Endothelial cell of umbilical vein (primary cell): ENCODE measurements at regions not wholly inside any gene's neighbourhood (a gene's known extent, or its start where the extent isn't known, plus 50 kb on each side); places are given as distances from the start of the nearest gene placed in this dataset.

Source experiments
- BruUV-seq: library from RNA; stranded (reverse); fragments of 400-500 nt; replicated peaks from 2 replicates; lab custom pipeline; 2021; lab: Mats Ljungman, UMichigan
- CTCF ChIA-PET: fragments of 300-600, 350-600 bp; sonication (Branson Sonifier 250); formaldehyde crosslinking; loops from one replicate; lab custom pipeline; 2021; ENCODE audit warnings: antibody characterized with exemption, inconsistent platforms; lab: Charles Lee
- POLR2A ChIA-PET: fragments of 300-600, 350-600 bp; sonication (Branson Sonifier 250); formaldehyde crosslinking; loops from one replicate; lab custom pipeline; 2021; ENCODE audit warnings: antibody characterized with exemption, inconsistent platforms; lab: Charles Lee
- DNase-seq: peaks from one replicate; pipeline ENCODE4 v3.0.0-alpha.2; 2011; ENCODE audit warnings: low read depth, low spot score
- FAIRE-seq: peaks from 2 replicates; lab custom pipeline; 2011; peaks lifted over from hg19 to GRCh38; lab: Jason Lieb, UNC
- H2AFZ ChIP-seq: 2 replicates; pipeline ENCODE4 v1.6.0; 2012; ENCODE audit warnings: low read depth, low read length, control low read depth, inconsistent platforms
- H3K27ac ChIP-seq: 2 replicates; pipeline ENCODE4 v1.5.1; 2011; ENCODE audit warnings: low read depth, mild to moderate bottlenecking, control low read depth, low read length, moderate library complexity; ENCODE audit not compliant: insufficient read depth
- H3K27me3 ChIP-seq, 2 experiments: 2 replicates each; pipeline versions ENCODE4 v1.6.0 to v1.6.1; 2011; ENCODE audit warnings: low read length in 2 of 2, mixed read lengths in 1 of 2; ENCODE audit not compliant: control insufficient read depth in 2 of 2, insufficient read depth in 2 of 2
- H3K36me3 ChIP-seq, 2 experiments: 2 replicates in 1 of 2; 3 replicates in 1 of 2; pipeline ENCODE4 v1.5.1; 2011; ENCODE audit warnings: low read length in 2 of 2, mild to moderate bottlenecking in 1 of 2, moderate library complexity in 1 of 2; ENCODE audit not compliant: control insufficient read depth in 2 of 2, insufficient read depth in 2 of 2; ENCODE audit errors: extremely low read depth in 1 of 2
- H3K4me1 ChIP-seq: 3 replicates; pipeline ENCODE4 v1.5.1; 2011; ENCODE audit warnings: mild to moderate bottlenecking, low read length; ENCODE audit not compliant: control insufficient read depth, insufficient read depth; ENCODE audit errors: extremely low read depth
- H3K4me2 ChIP-seq: 2 replicates; pipeline ENCODE4 v1.6.1; 2011; ENCODE audit warnings: low read length, control low read depth, mixed read lengths; ENCODE audit not compliant: insufficient read depth
- H3K4me3 ChIP-seq, 3 experiments: fragments of 200-600 bp in 1 of 3; sonication (generic), shearing (Covaris generic) in 1 of 3; replicated peaks in 1 of 3; 2 replicates each; pipeline ENCODE4 v1.5.1; 2011 to 2016; ENCODE audit warnings: control low read depth in 3 of 3, low read length in 3 of 3, mild to moderate bottlenecking in 2 of 3, inconsistent platforms in 1 of 3, low read depth in 1 of 3, moderate library complexity in 1 of 3; ENCODE audit not compliant: insufficient read depth in 1 of 3
- H3K79me2 ChIP-seq: 2 replicates; pipeline ENCODE4 v1.6.0; 2012; ENCODE audit warnings: low read length, inconsistent platforms; ENCODE audit not compliant: control insufficient read depth, insufficient read depth
- H3K9ac ChIP-seq: replicated peaks from 2 replicates; pipeline ENCODE3; 2011; ENCODE audit warnings: low read length, control low read depth; ENCODE audit not compliant: insufficient read depth; ENCODE audit errors: extremely low read depth
- H3K9me1 ChIP-seq: replicated peaks from 3 replicates; pipeline ENCODE4 v1.6.0; 2011; ENCODE audit warnings: mild to moderate bottlenecking, low read length; ENCODE audit not compliant: control insufficient read depth, insufficient read depth; ENCODE audit errors: extremely low read depth
- H3K9me3 ChIP-seq: replicated peaks from 2 replicates; pipeline ENCODE4 v1.5.1; 2012; ENCODE audit warnings: low read length, inconsistent platforms; ENCODE audit not compliant: control insufficient read depth, insufficient read depth
- H4K20me1 ChIP-seq: replicated peaks from 2 replicates; pipeline ENCODE3; 2011; ENCODE audit warnings: mild to moderate bottlenecking, low read length; ENCODE audit not compliant: control insufficient read depth, insufficient read depth; ENCODE audit errors: extremely low read depth
- FOS ChIP-seq: IDR thresholded peaks from 2 replicates; pipeline ENCODE4 v1.6.1; 2011; ENCODE audit warnings: mild to moderate bottlenecking, low read length, moderate library complexity, borderline replicate concordance; ENCODE audit not compliant: insufficient read depth
- JUN ChIP-seq: IDR thresholded peaks from 2 replicates; pipeline ENCODE4 v1.6.1; 2011; ENCODE audit warnings: borderline replicate concordance, low read depth; ENCODE audit not compliant: insufficient read length, insufficient read depth
- MAX ChIP-seq: IDR thresholded peaks from 2 replicates; pipeline ENCODE4 v1.6.1; 2011; ENCODE audit not compliant: insufficient read depth, insufficient read length
- MYC ChIP-seq: IDR thresholded peaks from one replicate; pipeline ENCODE4 v1.6.1; 2011; ENCODE audit warnings: mild to moderate bottlenecking, low read depth, low read length
- POLR2A ChIP-seq: IDR thresholded peaks from 2 replicates; pipeline ENCODE4 v1.6.1; 2012; ENCODE audit warnings: low read depth, mild to moderate bottlenecking, control low read depth, low read length
- POLR2AphosphoS5 ChIP-seq: IDR thresholded peaks from 2 replicates; pipeline ENCODE4 v1.6.1; 2012; ENCODE audit warnings: low read depth, mild to moderate bottlenecking, control low read depth, low read length, moderate library complexity; ENCODE audit not compliant: insufficient read depth
- dilution Hi-C: fragments of 300-500 bp; cut with MboI; formaldehyde crosslinking; loops from one replicate; pipeline ENCODE4 v1.15.0; 2019; ENCODE audit warnings: low sequenced_read_pairs; ENCODE audit not compliant: extremely low pct_ligation_motif_present
- intact Hi-C: fragments of 100-400 bp; cut with micrococcal nuclease; formaldehyde crosslinking; loops from one replicate; pipeline ENCODE4 v1.10.0; 2022

- dilution Hi-C loops (no loop called here), intact Hi-C loops (no loop called here)
- TF ChIP-seq POLR2A (no peak), MAX (no peak), JUN (no peak), POLR2AphosphoS5 (no peak)
- Histone ChIP-seq H3K4me1 (no peaks in the 10 kb centered on the region), H3K9me1 (no peaks in the 10 kb centered on the region), H3K4me2 (no peak overlapping the region), H3K27ac (no peak overlapping the region), H3K9ac (no peak overlapping the region), H3K9me3 (peaks cover 16% of the 10 kb centered on the region), H3K4me3 (no peak overlapping the region), H2AFZ (no peak overlapping the region), H4K20me1 (no peaks in the 10 kb centered on the region), H3K27me3 (no peaks in the 10 kb centered on the region), H3K79me2 (no peaks in the 10 kb centered on the region), H3K36me3 (no peaks in the 10 kb centered on the region)
- BruUV-seq: no TSS peak
- ChIA-PET POLR2A (no interaction called here), CTCF (no interaction called here)
- no peak for FAIRE-seq
- DNase-seq: no peak
These were observed 145.9 kb upstream of the IRX2 start for GRCh38 chr5:2897276-2897961.

- Histone ChIP-seq H3K9me3 (peaks cover 16% of the 10 kb centered on the region), H2AFZ (no peak overlapping the region), H4K20me1 (no peaks in the 10 kb centered on the region), H3K4me2 (no peak overlapping the region), H3K4me3 (no peak overlapping the region), H3K79me2 (no peaks in the 10 kb centered on the region), H3K27ac (no peak overlapping the region), H3K27me3 (no peaks in the 10 kb centered on the region), H3K9ac (no peak overlapping the region), H3K4me1 (no peaks in the 10 kb centered on the region), H3K36me3 (no peaks in the 10 kb centered on the region), H3K9me1 (no peaks in the 10 kb centered on the region)
- BruUV-seq: no TSS peak
- intact Hi-C loops: no loop called here
- CTCF ChIA-PET: no interaction called here
- no peak for DNase-seq
- TF ChIP-seq FOS (no peak), MYC (no peak)
- no peak for FAIRE-seq
- POLR2A ChIA-PET: no interaction called here
- dilution Hi-C loops: no loop called here
These were observed 145.1 kb upstream of the IRX2 start for GRCh38 chr5:2896371-2897275.
